ENCODE measurements at regions not wholly inside any gene's neighbourhood (a gene's known extent, or its start where the extent isn't known, plus 50 kb on each side); places are given as distances from the start of the nearest gene placed in this dataset.

- no peaks in the 10 kb centered on the region for H3K36me3 ChIP-seq (ENCODE audit: insufficient read depth, low read length)
- H3K4me2 ChIP-seq (ENCODE audit: low read depth, low read length, poor library complexity, severe bottlenecking): no peak overlapping the region
- TF ChIP-seq EZH2phosphoT487 (IDR thresholded peaks at IDR 0.05; ENCODE audit: borderline replicate concordance) (no peak), CTCF (conservative IDR thresholded peaks at IDR 0.05; ENCODE audit: low read length) (no peak)
- H3K4me3 ChIP-seq (ENCODE audit: low read length, poor library complexity, severe bottlenecking): no peak overlapping the region
- H3K79me2 ChIP-seq (ENCODE audit: insufficient read depth, low read length): no peaks in the 10 kb centered on the region
- H4K20me1 ChIP-seq (ENCODE audit: insufficient read depth, low read length, poor library complexity, severe bottlenecking): no peaks in the 10 kb centered on the region
- H3F3A ChIP-seq (ENCODE audit: low read depth): no peaks in the 10 kb centered on the region
- H2AFZ ChIP-seq (ENCODE audit: low read length): no peak overlapping the region
- no peaks in the 10 kb centered on the region for H3K27me3 ChIP-seq (ENCODE audit: insufficient read depth, low read length, poor library complexity, severe bottlenecking)
- H3K9me3 ChIP-seq (ENCODE audit: insufficient read depth, low read depth, low read length): no peaks in the 10 kb centered on the region
- no peaks in the 10 kb centered on the region for H3K4me1 ChIP-seq (ENCODE audit: insufficient read depth, low read length, poor library complexity, severe bottlenecking)
- H3K9me2 ChIP-seq (replicated peaks; ENCODE audit: low read depth, low read length): no peaks in the 10 kb centered on the region
- H3K9ac ChIP-seq (ENCODE audit: low read depth, low read length, poor library complexity, severe bottlenecking): no peak overlapping the region
These were observed 165.0 kb upstream of the POU3F2 start for GRCh38 chr6:98669371-98669770.

DNA sequence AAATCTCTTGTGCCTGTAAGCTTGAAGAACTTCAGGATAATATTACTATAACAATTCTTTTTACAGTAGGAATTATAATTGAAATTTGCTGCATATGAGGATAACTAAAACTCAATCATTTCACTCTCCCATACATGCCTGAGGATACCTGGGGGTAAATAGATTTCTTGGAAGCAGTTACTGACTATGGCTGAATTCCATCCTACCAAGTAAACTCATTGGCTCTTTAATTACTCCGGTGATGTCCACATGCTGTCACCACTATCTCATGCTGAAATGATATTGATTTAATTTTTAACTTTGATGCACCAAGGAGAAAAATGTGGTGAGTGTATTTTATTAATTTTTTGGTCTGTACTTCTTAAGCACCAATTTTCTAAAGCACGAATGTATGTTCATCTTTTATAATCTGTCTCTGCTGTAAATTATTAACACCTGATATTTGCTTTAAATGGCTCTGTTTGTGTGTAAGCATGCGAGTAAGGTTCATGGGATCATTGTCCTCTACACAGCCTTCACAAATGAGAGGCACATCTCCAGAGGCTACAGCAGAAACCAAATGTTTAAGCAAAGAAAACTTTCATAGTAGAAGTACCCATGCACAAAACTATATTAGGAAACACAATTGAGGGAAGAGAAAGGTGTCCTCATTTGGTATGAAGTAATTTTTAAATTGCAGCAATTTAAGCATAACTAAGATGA, 164.2 kb upstream of the POU3F2 start:
- Histone ChIP-seq H3K79me2 (ENCODE audit: insufficient read depth, low read length) (no peaks in the 10 kb centered on the region), H3K4me1 (ENCODE audit: insufficient read depth, low read length, poor library complexity, severe bottlenecking) (no peaks in the 10 kb centered on the region), H3K36me3 (ENCODE audit: insufficient read depth, low read length) (no peaks in the 10 kb centered on the region), H3K4me3 (ENCODE audit: low read length, poor library complexity, severe bottlenecking) (no peak overlapping the region), H3K27me3 (ENCODE audit: insufficient read depth, low read length, poor library complexity, severe bottlenecking) (no peaks in the 10 kb centered on the region), H3K4me2 (ENCODE audit: low read depth, low read length, poor library complexity, severe bottlenecking) (no peak overlapping the region), H3K9me2 (replicated peaks; ENCODE audit: low read depth, low read length) (no peaks in the 10 kb centered on the region), H3K9me3 (ENCODE audit: insufficient read depth, low read depth, low read length) (no peaks in the 10 kb centered on the region), H4K20me1 (ENCODE audit: insufficient read depth, low read length, poor library complexity, severe bottlenecking) (no peaks in the 10 kb centered on the region), H3F3A (ENCODE audit: low read depth) (no peaks in the 10 kb centered on the region), H2AFZ (ENCODE audit: low read length) (no peak overlapping the region), H3K9ac (ENCODE audit: low read depth, low read length, poor library complexity, severe bottlenecking) (no peak overlapping the region)
- TF ChIP-seq EZH2phosphoT487 (IDR thresholded peaks at IDR 0.05; ENCODE audit: borderline replicate concordance): no peak
- TF ChIP-seq CTCF (conservative IDR thresholded peaks at IDR 0.05; ENCODE audit: low read length): no peak

DNA sequence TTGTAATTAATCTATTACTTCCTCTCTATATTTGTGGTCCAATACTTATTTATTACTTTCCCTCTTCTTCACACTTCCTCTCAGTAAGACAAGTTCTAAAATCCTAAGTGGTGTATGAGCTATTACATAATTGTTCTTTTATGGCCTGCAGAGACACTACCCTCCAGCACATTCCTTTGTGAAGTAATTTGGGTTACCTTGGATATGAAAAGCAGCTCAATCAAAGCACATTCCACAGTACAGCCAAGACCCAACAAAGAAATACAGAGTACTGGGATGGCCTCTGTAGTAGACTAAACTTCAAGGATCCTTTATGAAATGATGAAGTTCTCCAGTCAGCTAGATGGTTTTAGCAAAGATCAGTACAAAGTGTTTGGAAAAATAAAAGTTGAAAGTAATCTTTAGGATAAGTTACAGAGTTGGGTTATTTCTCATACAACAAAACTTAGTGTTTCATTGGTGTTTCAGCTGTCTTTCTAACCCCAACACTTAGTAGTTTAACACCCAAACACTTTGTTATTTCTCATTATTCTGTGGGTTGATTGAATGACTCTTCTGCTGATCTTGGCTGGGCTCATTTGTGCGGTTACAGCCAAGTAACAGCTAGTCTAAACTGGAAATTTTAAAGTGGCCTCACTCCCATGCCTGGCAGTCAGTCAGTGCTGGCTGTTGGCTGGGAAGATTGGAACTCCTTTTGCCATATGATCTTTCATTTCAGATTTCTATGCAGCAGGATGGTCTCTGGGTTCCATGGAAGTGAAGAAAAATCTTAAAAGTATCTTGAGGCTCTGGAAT, 161.5 kb upstream of the POU3F2 start:
- Histone ChIP-seq H3K4me3 (ENCODE audit: low read length, poor library complexity, severe bottlenecking) (no peak overlapping the region), H2AFZ (ENCODE audit: low read length) (no peak overlapping the region), H3K79me2 (ENCODE audit: insufficient read depth, low read length) (no peaks in the 10 kb centered on the region), H3K27me3 (ENCODE audit: insufficient read depth, low read length, poor library complexity, severe bottlenecking) (no peaks in the 10 kb centered on the region), H3K4me1 (ENCODE audit: insufficient read depth, low read length, poor library complexity, severe bottlenecking) (no peaks in the 10 kb centered on the region), H3K9me2 (replicated peaks; ENCODE audit: low read depth, low read length) (no peaks in the 10 kb centered on the region), H4K20me1 (ENCODE audit: insufficient read depth, low read length, poor library complexity, severe bottlenecking) (no peaks in the 10 kb centered on the region), H3K36me3 (ENCODE audit: insufficient read depth, low read length) (no peaks in the 10 kb centered on the region), H3K4me2 (ENCODE audit: low read depth, low read length, poor library complexity, severe bottlenecking) (no peak overlapping the region), H3F3A (ENCODE audit: low read depth) (no peaks in the 10 kb centered on the region), H3K9me3 (ENCODE audit: insufficient read depth, low read depth, low read length) (no peaks in the 10 kb centered on the region), H3K9ac (ENCODE audit: low read depth, low read length, poor library complexity, severe bottlenecking) (no peak overlapping the region)
- TF ChIP-seq CTCF (conservative IDR thresholded peaks at IDR 0.05; ENCODE audit: low read length) (no peak), EZH2phosphoT487 (IDR thresholded peaks at IDR 0.05; ENCODE audit: borderline replicate concordance) (no peak)
